Keratinocyte (primary cell): ENCODE measurements at regions not wholly inside any gene's neighbourhood (a gene's known extent, or its start where the extent isn't known, plus 50 kb on each side); places are given as distances from the start of the nearest gene placed in this dataset.

Source experiments
- DNase-seq: peaks from one replicate; pipeline ENCODE4 v3.0.0-alpha.2; 2011; ENCODE audit warnings: low read depth, missing footprints, low spot score
- FAIRE-seq: peaks from 2 replicates; lab custom pipeline; 2011; peaks lifted over from hg19 to GRCh38; lab: Jason Lieb, UNC
- H2AFZ ChIP-seq: 2 replicates; pipeline ENCODE4 v1.6.0; 2012; ENCODE audit warnings: low read length, control low read depth, inconsistent platforms; ENCODE audit not compliant: control insufficient read depth
- H3K27ac ChIP-seq: 2 replicates; pipeline ENCODE4 v1.5.1; 2011; ENCODE audit warnings: low read length; ENCODE audit not compliant: control insufficient read depth, insufficient read depth
- H3K27me3 ChIP-seq: 3 replicates; pipeline ENCODE4 v1.6.0; 2011; ENCODE audit warnings: low read length; ENCODE audit not compliant: control insufficient read depth, insufficient read depth; ENCODE audit errors: extremely low read depth
- H3K36me3 ChIP-seq, 2 experiments: 2 replicates in 1 of 2; 3 replicates in 1 of 2; pipeline ENCODE4 v1.5.1; 2011; ENCODE audit warnings: low read length in 2 of 2, mild to moderate bottlenecking in 1 of 2; ENCODE audit not compliant: control insufficient read depth in 2 of 2, insufficient read depth in 2 of 2; ENCODE audit errors: extremely low read depth in 1 of 2
- H3K4me1 ChIP-seq: 3 replicates; pipeline ENCODE4 v1.5.1; 2011; ENCODE audit warnings: low read length; ENCODE audit not compliant: control insufficient read depth, insufficient read depth; ENCODE audit errors: extremely low read depth
- H3K4me2 ChIP-seq: 3 replicates; pipeline ENCODE4 v1.6.0; 2011; ENCODE audit warnings: low read depth, low read length; ENCODE audit not compliant: control insufficient read depth, insufficient read depth; ENCODE audit errors: extremely low read depth
- H3K4me3 ChIP-seq, 3 experiments: fragments of 200-600 bp in 1 of 3; sonication (generic) in 1 of 3; 2 replicates in 2 of 3; 3 replicates in 1 of 3; pipeline ENCODE4 v1.5.1; 2011 to 2016; ENCODE audit warnings: low read length in 3 of 3, mild to moderate bottlenecking in 3 of 3, control low read depth in 2 of 3, inconsistent platforms in 1 of 3, low read depth in 1 of 3, mixed read lengths in 1 of 3, mixed run types in 1 of 3, moderate library complexity in 1 of 3; ENCODE audit not compliant: control insufficient read depth in 2 of 3, insufficient read depth in 2 of 3; ENCODE audit errors: extremely low read depth in 1 of 3
- H3K79me2 ChIP-seq: 2 replicates; pipeline ENCODE4 v1.6.0; 2012; ENCODE audit warnings: low read length; ENCODE audit not compliant: control insufficient read depth, insufficient read depth
- H3K9ac ChIP-seq: 3 replicates; pipeline ENCODE4 v1.6.0; 2011; ENCODE audit warnings: low read length; ENCODE audit not compliant: control insufficient read depth, insufficient read depth; ENCODE audit errors: extremely low read depth
- H3K9me1 ChIP-seq: 3 replicates; pipeline ENCODE4 v1.6.0; 2011; ENCODE audit warnings: low read length; ENCODE audit not compliant: control insufficient read depth, insufficient read depth; ENCODE audit errors: extremely low read depth
- H3K9me3 ChIP-seq: 2 replicates; pipeline ENCODE4 v1.5.1; 2012; ENCODE audit warnings: low read depth, low read length; ENCODE audit not compliant: control insufficient read depth
- H4K20me1 ChIP-seq: 3 replicates; pipeline ENCODE4 v1.6.0; 2011; ENCODE audit warnings: low read length; ENCODE audit not compliant: control insufficient read depth, insufficient read depth; ENCODE audit errors: extremely low read depth
- EZH2 ChIP-seq: IDR thresholded peaks from one replicate; pipeline ENCODE4 v1.6.1; 2012; ENCODE audit warnings: inconsistent platforms, mild to moderate bottlenecking, low read length, moderate library complexity
- dilution Hi-C: fragments of 300-500 bp; cut with MboI; formaldehyde crosslinking; loops from one replicate; pipeline ENCODE4 v1.7.0; 2020; ENCODE audit warnings: low sequenced_read_pairs; ENCODE audit not compliant: extremely low pct_ligation_motif_present
- TF ChIP-seq, protein P1 (sequence below), 3 experiments: IDR thresholded peaks in 1 of 3; conservative IDR thresholded peaks in 1 of 3; optimal IDR thresholded peaks in 1 of 3; 2 replicates in 2 of 3; 3 replicates in 1 of 3; pipeline versions ENCODE3 to v1.5.1; 2011; ENCODE audit warnings: low read length in 3 of 3, mild to moderate bottlenecking in 3 of 3, moderate library complexity in 2 of 3, control low read depth in 1 of 3, inconsistent platforms in 1 of 3; ENCODE audit not compliant: insufficient read depth in 2 of 3; ENCODE audit errors: extremely low read depth in 1 of 3

DNA sequence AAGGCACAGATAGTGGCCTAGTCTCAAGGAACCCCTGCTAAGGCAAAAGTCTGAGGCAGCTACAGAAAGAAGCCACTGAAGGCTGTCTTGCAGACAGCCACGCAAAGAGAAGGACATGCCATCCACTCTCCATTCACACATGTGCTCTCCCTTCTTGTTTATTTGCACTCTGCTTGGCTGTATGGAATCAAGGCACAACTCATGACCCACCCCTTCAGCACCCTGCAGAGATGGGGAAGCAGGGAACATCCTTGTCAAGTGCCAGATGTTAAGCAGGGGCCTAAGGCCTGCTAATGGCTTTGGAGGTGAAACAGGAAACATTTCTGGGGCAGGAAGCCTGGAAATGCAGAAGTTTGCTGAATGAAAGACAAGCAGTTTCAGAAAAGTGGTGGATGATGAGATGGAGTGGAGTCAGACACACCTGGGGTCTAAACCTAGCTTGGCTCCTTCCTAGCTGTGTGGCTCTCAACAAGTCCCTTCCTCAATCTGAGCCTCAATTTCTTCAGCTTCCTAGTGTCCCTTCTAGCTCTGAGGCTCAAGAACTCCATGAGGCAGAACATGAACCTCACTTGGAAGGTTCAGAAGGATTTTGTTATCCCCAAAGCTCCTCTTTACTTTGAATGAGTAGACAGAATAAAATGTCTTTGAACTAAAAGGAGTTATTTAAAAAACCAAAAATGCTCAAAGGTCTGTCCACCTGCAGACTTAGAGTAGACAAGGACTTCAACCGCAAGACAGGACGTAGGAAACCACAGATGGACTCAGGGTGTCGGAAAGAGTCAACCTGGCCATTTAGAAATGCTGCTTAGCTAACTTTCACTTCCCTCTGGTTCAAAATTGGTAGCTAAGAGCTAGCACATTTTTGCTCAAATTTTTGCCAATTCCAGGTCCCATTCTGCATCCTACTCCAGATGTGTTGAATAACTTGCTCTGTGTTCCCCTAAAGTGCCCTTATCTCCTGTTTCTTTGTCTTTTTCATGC is 283.1 kb downstream of the PLPP3 start:
- H3K79me2 ChIP-seq, result no peaks in the 10 kb centered on the region
- no peaks in the 10 kb centered on the region for H3K9me3 ChIP-seq
- TF ChIP-seq, protein P1, sequence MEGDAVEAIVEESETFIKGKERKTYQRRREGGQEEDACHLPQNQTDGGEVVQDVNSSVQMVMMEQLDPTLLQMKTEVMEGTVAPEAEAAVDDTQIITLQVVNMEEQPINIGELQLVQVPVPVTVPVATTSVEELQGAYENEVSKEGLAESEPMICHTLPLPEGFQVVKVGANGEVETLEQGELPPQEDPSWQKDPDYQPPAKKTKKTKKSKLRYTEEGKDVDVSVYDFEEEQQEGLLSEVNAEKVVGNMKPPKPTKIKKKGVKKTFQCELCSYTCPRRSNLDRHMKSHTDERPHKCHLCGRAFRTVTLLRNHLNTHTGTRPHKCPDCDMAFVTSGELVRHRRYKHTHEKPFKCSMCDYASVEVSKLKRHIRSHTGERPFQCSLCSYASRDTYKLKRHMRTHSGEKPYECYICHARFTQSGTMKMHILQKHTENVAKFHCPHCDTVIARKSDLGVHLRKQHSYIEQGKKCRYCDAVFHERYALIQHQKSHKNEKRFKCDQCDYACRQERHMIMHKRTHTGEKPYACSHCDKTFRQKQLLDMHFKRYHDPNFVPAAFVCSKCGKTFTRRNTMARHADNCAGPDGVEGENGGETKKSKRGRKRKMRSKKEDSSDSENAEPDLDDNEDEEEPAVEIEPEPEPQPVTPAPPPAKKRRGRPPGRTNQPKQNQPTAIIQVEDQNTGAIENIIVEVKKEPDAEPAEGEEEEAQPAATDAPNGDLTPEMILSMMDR (optimal IDR thresholded peaks at IDR 0.05 in 1 of 3, IDR thresholded peaks at IDR 0.05 in 1 of 3, conservative IDR thresholded peaks at IDR 0.05 in 1 of 3; ENCODE audit: extremely low read depth in 1 of 3, insufficient read depth in 2 of 3, low read length in 3 of 3), result no peak
- TF ChIP-seq EZH2, result no peak
- H3K4me3 ChIP-seq, result no peak overlapping the region
- FAIRE-seq (no peak), DNase-seq (no peak)
- H3K36me3 ChIP-seq, result no peaks in the 10 kb centered on the region
- H3K4me2 ChIP-seq, result no peak overlapping the region
- no peaks in the 10 kb centered on the region for H4K20me1 ChIP-seq
- no peak overlapping the region for H3K9ac ChIP-seq
- no peak overlapping the region for H3K27ac ChIP-seq
- H3K9me1 ChIP-seq, result no peaks in the 10 kb centered on the region
- H3K27me3 ChIP-seq, result no peaks in the 10 kb centered on the region
- H2AFZ ChIP-seq, result no peak overlapping the region
- dilution Hi-C loops, result no loop called here
- no peaks in the 10 kb centered on the region for H3K4me1 ChIP-seq

DNA sequence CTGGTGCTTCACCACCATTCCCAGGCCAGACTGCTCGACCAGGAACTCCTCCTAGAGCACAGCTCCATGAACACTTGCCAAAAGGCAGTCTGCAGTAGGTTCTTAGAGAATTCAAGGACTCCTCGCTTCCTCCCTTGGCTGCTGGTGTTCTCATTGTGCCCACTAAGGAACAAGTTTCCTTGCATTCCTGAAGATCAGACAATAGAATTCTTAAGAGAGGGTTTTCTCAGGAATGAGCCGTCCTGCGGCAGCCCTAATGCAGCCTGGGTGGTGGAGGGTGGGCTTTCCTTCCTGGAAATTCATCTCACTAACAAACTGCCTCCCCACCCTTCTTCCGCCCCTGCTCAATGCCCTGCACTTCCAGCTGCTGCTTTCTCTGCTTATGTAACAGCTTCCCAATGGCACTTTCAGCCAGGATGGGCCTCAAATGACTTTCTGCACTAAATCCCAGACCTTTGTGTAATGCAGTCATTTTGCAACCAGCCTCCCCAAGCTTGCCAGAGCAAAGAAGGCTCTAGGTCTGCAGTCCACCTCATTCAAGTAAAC is 287.9 kb downstream of the PLPP3 start:
- FAIRE-seq (no peak), DNase-seq (no peak)
- no peaks in the 10 kb centered on the region for H3K9me3 ChIP-seq
- no peak for TF ChIP-seq EZH2
- TF ChIP-seq, protein P1 (optimal IDR thresholded peaks at IDR 0.05 in 1 of 3, IDR thresholded peaks at IDR 0.05 in 1 of 3, conservative IDR thresholded peaks at IDR 0.05 in 1 of 3; ENCODE audit: extremely low read depth in 1 of 3, insufficient read depth in 2 of 3, low read length in 3 of 3), result no peak
- H3K79me2 ChIP-seq, result no peaks in the 10 kb centered on the region
- H2AFZ ChIP-seq, result no peak overlapping the region
- H3K9me1 ChIP-seq, result no peaks in the 10 kb centered on the region
- H3K27ac ChIP-seq, result no peak overlapping the region
- no peak overlapping the region for H3K4me3 ChIP-seq
- no peaks in the 10 kb centered on the region for H3K36me3 ChIP-seq
- no peaks in the 10 kb centered on the region for H4K20me1 ChIP-seq
- dilution Hi-C loops, result no loop called here
- H3K4me1 ChIP-seq, result no peaks in the 10 kb centered on the region
- no peak overlapping the region for H3K9ac ChIP-seq
- no peak overlapping the region for H3K4me2 ChIP-seq
- no peaks in the 10 kb centered on the region for H3K27me3 ChIP-seq
